SU-DHL-6 (cell line): ENCODE measurements at regions not wholly inside any gene's neighbourhood (a gene's known extent, or its start where the extent isn't known, plus 50 kb on each side); places are given as distances from the start of the nearest gene placed in this dataset.

Source experiments
- EZH2phosphoT487 ChIP-seq: fragments of 200-600 bp; sonication (generic), shearing (Covaris generic); conservative IDR thresholded peaks from 2 replicates; pipeline ENCODE4 v1.6.1; 2018; ENCODE audit warnings: mild to moderate bottlenecking, antibody characterized with exemption, low read length, moderate library complexity, mixed read lengths
- TF ChIP-seq, protein P1 (sequence below): fragments of 200-600 bp; sonication (generic); IDR thresholded peaks from one replicate; pipeline ENCODE4 v1.5.1; 2017; ENCODE audit warnings: antibody characterized with exemption, mild to moderate bottlenecking, low read length, moderate library complexity; ENCODE audit not compliant: insufficient read depth, poor library complexity, severe bottlenecking

- TF ChIP-seq, protein P1, sequence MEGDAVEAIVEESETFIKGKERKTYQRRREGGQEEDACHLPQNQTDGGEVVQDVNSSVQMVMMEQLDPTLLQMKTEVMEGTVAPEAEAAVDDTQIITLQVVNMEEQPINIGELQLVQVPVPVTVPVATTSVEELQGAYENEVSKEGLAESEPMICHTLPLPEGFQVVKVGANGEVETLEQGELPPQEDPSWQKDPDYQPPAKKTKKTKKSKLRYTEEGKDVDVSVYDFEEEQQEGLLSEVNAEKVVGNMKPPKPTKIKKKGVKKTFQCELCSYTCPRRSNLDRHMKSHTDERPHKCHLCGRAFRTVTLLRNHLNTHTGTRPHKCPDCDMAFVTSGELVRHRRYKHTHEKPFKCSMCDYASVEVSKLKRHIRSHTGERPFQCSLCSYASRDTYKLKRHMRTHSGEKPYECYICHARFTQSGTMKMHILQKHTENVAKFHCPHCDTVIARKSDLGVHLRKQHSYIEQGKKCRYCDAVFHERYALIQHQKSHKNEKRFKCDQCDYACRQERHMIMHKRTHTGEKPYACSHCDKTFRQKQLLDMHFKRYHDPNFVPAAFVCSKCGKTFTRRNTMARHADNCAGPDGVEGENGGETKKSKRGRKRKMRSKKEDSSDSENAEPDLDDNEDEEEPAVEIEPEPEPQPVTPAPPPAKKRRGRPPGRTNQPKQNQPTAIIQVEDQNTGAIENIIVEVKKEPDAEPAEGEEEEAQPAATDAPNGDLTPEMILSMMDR: no peak
- TF ChIP-seq EZH2phosphoT487: no peak
Measured at GRCh38 chr3:4065085-4065484, 238.1 kb upstream of the SETMAR start.
